Neural crest cell (in vitro differentiated cells): ENCODE measurements at regions not wholly inside any gene's neighbourhood (a gene's known extent, or its start where the extent isn't known, plus 50 kb on each side); places are given as distances from the start of the nearest gene placed in this dataset.

Experiments used
- DNase-seq: peaks from one replicate; pipeline ENCODE4 v3.0.0; 2021; ENCODE audit warnings: low read depth, mixed read lengths, low spot score
- H3K27ac Mint-ChIP-seq: one replicate; pipeline ENCODE4 v1.8.0; 2021; ENCODE audit warnings: mild to moderate bottlenecking, mixed read lengths; ENCODE audit not compliant: unreplicated experiment
- H3K27me3 Mint-ChIP-seq: 2 replicates; pipeline ENCODE4 v1.8.0; 2021; ENCODE audit warnings: low read depth, mild to moderate bottlenecking, mixed read lengths
- H3K36me3 Mint-ChIP-seq: 2 replicates; pipeline ENCODE4 v1.8.0; 2021; ENCODE audit warnings: low read depth, mild to moderate bottlenecking, mixed read lengths
- H3K4me1 Mint-ChIP-seq: 2 replicates; pipeline ENCODE4 v1.8.0; 2021; ENCODE audit warnings: mixed read lengths
- H3K4me3 Mint-ChIP-seq: one replicate; pipeline ENCODE4 v1.8.0; 2021; ENCODE audit warnings: mild to moderate bottlenecking, mixed read lengths
- H3K9me3 Mint-ChIP-seq: 2 replicates; pipeline ENCODE4 v1.8.0; 2021; ENCODE audit warnings: mixed read lengths
- TF ChIP-seq, protein P1 (sequence below): fragments of 200-600 bp; sonication (generic); conservative IDR thresholded peaks from 2 replicates; pipeline ENCODE4 v1.5.0; 2021; ENCODE audit warnings: antibody characterized with exemption, mild to moderate bottlenecking

- H3K27ac Mint-ChIP-seq, result no peak overlapping the region
- peaks cover 10% of the 10 kb centered on the region for H3K9me3 Mint-ChIP-seq
- TF ChIP-seq, protein P1, sequence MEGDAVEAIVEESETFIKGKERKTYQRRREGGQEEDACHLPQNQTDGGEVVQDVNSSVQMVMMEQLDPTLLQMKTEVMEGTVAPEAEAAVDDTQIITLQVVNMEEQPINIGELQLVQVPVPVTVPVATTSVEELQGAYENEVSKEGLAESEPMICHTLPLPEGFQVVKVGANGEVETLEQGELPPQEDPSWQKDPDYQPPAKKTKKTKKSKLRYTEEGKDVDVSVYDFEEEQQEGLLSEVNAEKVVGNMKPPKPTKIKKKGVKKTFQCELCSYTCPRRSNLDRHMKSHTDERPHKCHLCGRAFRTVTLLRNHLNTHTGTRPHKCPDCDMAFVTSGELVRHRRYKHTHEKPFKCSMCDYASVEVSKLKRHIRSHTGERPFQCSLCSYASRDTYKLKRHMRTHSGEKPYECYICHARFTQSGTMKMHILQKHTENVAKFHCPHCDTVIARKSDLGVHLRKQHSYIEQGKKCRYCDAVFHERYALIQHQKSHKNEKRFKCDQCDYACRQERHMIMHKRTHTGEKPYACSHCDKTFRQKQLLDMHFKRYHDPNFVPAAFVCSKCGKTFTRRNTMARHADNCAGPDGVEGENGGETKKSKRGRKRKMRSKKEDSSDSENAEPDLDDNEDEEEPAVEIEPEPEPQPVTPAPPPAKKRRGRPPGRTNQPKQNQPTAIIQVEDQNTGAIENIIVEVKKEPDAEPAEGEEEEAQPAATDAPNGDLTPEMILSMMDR, result no peak
- no peak for DNase-seq
- H3K4me3 Mint-ChIP-seq, result no peak overlapping the region
- peaks cover 2% of the 10 kb centered on the region for H3K36me3 Mint-ChIP-seq
- H3K27me3 Mint-ChIP-seq, result no peaks in the 10 kb centered on the region
- H3K4me1 Mint-ChIP-seq, result peaks cover 3% of the 10 kb centered on the region
Measured at GRCh38 chr11:15341587-15341986, 226.9 kb downstream of the INSC start.

GRCh38 chr11:15342163-15342562 is 227.4 kb downstream of the INSC start:
- Mint-ChIP-seq H3K27me3 (no peaks in the 10 kb centered on the region), H3K27ac (no peak overlapping the region), H3K4me1 (peaks cover 3% of the 10 kb centered on the region), H3K4me3 (no peak overlapping the region), H3K9me3 (peaks cover 10% of the 10 kb centered on the region), H3K36me3 (peaks cover 2% of the 10 kb centered on the region)
- TF ChIP-seq, protein P1, result no peak
- DNase-seq, result no peak

DNA sequence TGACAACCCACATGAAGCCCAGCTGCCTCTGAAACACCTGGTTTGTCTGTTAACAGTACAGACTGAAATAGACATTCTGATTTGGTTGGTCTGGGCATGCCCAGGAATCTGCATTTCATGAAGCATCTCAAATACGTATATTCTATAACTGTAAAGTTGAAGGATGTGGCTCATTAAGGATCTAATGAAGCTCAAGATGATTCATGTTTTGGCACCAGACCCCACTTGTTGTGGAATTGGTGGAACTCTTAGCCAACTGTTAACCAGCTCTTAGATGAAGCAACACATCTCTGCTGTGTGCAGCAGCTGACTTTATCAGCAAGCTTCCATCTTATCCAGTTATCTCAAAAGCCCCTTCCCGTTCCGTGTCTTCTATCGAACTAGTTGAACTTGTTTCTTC is 232.2 kb downstream of the INSC start:
- Mint-ChIP-seq H3K4me3 (no peak overlapping the region), H3K9me3 (peaks cover 4% of the 10 kb centered on the region), H3K36me3 (no peaks in the 10 kb centered on the region), H3K27me3 (no peaks in the 10 kb centered on the region), H3K27ac (no peak overlapping the region), H3K4me1 (peaks cover 3% of the 10 kb centered on the region)
- no peak for DNase-seq
- TF ChIP-seq, protein P1, result no peak

- no peaks in the 10 kb centered on the region for H3K27me3 Mint-ChIP-seq
- TF ChIP-seq, protein P1, result no peak
Measured at GRCh38 chr11:15347969-15348734, 233.4 kb downstream of the INSC start.

DNA sequence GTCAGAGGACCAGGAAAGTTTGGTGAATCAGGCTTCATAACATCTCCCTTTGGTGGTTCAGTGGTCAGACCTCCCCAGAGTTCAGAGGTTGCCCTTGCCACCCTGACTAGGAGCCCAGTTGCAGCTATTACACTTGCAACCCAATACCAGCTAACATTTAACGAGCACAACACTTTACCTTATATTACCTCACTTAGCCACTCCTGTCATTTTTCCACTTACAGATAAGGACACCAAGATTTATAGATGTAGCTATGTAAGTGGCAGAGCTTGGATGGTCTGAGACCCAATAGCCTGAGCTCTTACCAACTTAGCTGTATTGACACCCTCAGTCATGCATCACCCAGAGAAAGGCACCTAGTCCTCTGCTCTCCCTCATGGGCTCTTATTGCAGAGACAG is 234.7 kb downstream of the INSC start:
- no peak for DNase-seq
- H3K27ac Mint-ChIP-seq, result no peak overlapping the region
- no peak overlapping the region for H3K4me3 Mint-ChIP-seq
- peaks cover 4% of the 10 kb centered on the region for H3K9me3 Mint-ChIP-seq
- no peaks in the 10 kb centered on the region for H3K36me3 Mint-ChIP-seq
- H3K27me3 Mint-ChIP-seq, result no peaks in the 10 kb centered on the region
- no peaks in the 10 kb centered on the region for H3K4me1 Mint-ChIP-seq
- TF ChIP-seq, protein P1, result no peak

More at GRCh38 chr11:15347969-15348734, 233.4 kb downstream of the INSC start:
- Mint-ChIP-seq H3K36me3 (no peaks in the 10 kb centered on the region), H3K4me1 (peaks cover 3% of the 10 kb centered on the region), H3K9me3 (peaks cover 4% of the 10 kb centered on the region), H3K27ac (no peak overlapping the region), H3K4me3 (no peak overlapping the region)
- no peak for DNase-seq
